ENCODE measurements at regions not wholly inside any gene's neighbourhood (a gene's known extent, or its start where the extent isn't known, plus 50 kb on each side); places are given as distances from the start of the nearest gene placed in this dataset.
"Not testable (repeated sequence)": the region's sequence is repeated elsewhere in the genome, so short reads cannot be mapped to it uniquely, and the experiment has no call there.

GRCh38 chr3:72270072-72270681, 485.2 kb upstream of the PROK2 start:
- no peak for FAIRE-seq

GRCh38 chr3:72269475-72269874, 484.5 kb upstream of the PROK2 start:
- no peak for FAIRE-seq

DNA sequence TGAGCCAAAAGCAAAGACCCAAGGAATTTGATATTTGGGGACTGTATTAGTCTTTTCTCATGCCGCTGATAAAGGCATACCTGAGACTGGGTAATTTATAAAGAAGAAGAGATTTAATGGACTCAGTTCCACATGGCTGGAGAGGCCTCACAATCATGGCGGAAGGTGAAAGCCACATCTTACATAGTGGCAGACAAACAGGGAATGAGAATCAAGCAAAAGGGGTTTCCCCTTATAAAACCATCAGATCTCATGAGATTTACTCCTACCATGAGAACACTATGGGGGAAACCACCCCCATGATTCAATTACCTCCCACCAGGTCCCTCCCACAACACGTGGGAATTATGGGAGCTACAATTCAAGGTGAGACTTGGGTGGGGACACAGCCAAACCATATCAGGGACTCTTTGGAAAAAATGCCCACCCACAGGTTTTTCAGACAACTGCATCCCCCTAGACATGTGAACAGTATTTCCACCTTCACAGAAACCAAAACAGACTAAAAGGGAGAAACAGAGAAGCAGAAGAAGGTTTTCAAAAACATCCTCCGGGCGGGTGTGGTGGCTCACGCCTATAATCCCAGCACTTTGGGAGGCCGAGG, 482.1 kb upstream of the PROK2 start:
- FAIRE-seq, result not testable (repeated sequence)

DNA sequence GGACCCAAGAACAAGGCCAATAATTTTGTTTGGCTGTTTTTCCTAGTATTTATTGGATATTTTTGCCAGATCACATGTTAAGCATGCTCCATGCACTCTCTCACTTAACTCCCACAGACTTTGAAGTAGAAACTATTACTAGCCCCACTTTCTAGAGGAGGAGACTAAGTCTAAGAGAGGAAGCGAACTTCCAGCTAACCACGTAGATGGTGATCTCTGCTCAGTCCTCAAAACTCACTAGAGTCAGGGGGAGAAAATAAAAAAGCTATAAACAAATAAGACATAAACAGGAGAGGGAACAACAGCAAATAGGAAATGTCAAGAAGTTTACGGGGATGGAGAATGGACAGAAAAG, 481.0 kb upstream of the PROK2 start:
- no peak for FAIRE-seq

DNA sequence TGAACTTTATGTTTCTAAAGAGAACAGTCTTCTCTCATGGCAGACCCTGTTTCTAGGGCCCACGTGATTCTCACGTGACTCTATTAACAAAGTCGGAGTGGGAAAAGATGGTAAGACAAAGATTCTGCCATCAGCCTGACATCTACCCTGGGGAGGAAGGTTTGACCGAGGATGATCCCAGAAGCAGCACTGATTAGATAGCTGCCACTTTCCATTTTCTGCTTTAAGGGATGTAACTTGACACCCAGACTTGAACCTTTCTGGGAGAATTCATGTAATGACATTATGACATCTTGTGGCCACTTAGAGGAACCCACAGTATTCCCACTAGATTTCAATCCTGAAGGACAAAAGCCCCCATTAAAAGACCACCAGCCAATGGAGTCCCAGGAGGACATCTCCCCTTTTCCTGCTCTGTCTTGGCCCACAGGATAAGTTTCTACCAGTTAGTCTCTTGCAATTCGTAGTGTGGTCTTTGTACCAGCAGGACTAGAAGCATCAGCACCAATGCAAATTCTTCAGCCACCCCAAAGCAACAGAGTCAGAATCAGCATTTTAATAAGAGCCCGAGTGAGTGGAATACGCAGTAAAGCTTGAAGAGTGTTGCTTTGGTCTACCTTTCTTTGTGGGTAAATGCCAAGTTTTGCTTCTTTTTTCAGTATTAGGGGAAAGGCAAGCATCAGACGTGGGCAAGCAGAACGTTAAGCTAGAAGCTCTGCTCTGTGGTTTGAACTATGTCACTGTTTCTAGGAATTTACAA, 480.5 kb upstream of the PROK2 start:
- FAIRE-seq, result no peak

DNA sequence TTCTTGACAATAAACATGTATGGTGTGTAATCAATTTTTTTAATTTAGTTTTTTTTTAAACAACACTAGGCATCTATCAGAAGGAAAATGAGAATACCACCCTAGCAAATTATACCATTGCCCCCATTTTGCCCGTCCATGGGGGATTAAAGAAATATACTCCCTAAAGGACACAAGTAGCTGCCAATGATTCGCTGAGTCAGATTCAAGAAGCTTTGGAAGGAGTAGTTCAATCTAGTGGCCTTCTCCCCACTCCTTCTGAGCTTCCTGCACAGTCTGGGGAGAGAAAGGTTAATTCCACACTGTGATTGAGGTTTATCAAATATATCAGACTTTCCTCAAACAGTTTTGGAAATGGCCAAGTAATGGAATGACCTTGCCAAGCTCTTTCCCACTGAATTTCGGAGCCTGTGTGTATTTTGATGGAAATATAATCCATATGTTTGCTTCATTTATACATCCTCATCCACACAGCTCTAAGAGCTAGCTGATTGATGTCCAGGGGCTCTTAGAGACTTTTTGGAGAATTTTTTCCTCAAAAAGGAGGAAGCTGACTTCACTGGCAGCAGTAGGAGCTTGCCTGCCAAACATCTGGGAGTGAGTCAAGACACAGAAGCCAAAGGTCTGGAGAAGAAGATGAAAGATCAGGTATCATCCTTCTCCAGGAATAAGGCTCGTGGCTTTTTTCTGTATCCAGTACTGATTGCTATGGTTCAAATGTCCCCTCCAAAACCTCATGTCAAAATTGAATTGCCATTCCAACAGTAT, 478.5 kb upstream of the PROK2 start:
- FAIRE-seq, result no peak

- no peak for FAIRE-seq
Observed at GRCh38 chr3:72262736-72263135, 477.8 kb upstream of the PROK2 start.

DNA sequence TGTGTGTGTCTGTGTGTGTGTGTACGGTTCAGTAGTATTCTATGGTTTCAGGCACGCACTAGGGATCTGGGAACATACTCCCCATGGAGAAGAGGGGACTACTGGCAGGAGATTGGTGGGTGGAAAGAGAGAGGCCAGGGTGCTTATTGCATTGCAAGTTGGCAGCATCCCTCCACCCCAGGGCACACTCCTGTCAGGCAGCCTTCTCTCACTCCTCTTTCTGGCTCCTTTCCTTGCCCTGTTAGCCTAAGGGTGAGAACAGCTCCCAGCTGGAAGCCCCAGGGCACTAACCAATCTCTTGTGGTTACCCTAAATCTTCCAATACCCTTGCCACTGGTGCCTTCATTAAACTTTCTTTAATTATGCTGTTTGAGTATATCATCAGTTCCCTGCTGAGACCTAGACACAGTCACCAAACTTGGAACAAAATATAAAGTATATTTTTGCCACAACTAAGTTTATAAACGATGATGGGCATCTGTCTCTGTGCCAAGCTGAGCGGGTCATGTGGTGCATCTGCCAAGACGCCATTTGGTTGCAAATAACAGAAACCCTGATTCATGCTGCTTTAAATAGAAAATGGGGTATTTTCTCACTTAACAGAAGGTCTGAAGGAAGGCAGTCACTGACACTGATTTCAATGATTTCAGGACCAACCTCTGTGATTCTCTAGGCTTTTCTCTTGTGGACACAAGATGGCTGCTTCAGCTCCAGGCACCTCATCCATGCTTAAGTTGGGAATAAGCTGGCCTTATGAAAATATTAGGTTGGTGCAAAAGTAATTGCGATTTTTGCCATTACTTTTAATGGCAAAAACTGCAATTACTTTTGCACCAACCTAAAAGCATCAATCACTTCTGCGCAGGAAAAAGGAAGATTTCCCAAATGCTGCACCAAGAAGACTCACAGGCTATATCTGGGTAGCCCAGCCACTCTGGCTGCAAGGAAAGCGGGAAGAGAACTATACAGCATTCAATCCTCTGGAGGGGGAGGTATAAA, 476.9 kb upstream of the PROK2 start:
- FAIRE-seq, result no peak

DNA sequence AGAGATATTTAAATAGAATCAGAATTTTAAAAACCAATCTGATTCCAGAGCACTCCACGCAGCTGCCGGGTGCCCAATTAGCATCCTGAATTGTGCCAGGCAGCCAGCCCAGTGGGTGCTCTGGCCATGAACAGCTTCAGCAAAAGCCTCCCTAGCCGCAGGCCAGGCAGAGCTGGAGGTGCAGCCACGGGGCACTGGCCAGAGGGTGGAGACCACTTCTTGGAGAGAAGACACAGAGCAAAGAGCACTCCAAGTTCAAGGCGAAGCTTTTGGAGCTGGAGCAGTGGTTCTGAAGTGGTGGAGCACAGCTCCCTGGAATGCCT, 475.6 kb upstream of the PROK2 start:
- no peak for FAIRE-seq

- no peak for FAIRE-seq
Observed at GRCh38 chr3:72259755-72260587, 475.0 kb upstream of the PROK2 start.

DNA sequence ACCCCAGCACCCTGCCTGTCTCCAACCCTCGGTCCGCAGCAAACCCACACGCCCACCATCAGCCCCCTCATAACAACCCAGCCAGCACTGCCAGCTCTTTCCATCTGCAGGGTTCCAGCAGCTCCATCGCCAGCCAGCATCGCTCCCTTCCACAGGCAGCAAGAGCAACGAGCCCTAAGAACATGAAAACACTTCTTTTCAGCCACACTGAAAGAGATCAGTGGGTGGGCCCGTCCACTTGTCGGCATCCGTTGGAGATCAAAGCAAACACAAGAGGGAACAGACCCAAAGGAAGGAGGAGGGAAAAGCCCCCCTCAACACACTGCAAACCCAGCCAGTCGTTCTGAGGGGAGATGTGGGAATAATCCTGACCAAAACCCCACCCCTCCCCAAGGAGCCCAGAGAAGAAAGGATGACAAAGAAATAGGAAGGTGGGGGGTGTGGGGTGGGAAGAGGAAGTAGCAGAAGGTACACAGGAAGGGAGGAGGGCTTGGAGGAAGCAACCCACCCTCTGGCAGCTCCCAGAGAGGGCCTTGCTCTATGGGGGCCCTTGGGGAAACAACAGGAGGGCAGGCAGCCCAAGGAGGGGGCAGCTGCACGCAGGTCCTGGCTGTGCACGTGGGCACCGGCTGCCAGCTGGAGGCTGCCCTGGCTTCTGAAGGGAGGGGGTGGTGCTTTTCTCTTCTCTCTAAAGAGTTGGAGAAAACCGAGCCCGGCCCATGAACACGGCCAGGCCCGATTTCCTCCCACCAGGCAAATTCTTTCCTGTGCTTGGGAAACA, 473.6 kb upstream of the PROK2 start:
- no peak for FAIRE-seq

- FAIRE-seq, result no peak
Observed at GRCh38 chr3:72257738-72258137, 472.8 kb upstream of the PROK2 start.

DNA sequence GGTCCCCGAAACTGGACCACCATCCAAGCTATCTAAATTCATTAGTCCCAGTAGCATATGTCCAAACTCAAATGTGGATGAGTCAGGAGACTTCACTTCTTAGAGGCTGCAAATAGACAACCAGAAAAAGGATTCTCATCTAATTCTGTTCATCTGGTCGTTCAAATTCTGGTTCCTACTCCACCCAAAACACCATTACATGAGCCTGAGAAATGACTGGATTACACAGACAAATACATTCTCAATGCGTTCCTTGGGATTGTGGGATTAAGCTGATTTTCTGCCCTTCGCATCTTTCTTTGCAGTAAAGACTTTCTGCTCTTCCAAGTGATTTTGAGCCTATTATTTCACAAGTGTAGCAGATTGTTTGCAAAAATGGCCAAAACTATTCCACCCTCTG, 472.3 kb upstream of the PROK2 start:
- no peak for FAIRE-seq

DNA sequence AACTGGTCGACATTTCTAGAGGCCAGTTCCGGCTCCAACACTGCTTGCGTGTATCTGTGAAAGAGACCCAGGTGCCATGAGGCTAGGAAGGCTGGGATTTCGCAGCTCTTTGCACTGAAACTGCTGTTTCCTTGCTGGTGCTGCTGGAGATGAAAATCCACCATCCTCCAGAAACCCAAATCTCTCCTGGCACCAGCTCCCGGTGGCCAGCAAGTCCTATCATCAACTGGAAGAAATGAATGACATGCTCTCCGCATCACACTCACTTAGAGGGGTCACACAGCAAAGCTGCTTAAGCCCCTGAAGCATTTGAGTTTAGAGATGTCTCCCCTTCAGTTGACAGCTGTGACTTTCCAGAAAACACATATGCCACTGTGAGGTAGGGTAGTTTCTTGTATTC, 471.8 kb upstream of the PROK2 start:
- no peak for FAIRE-seq

- FAIRE-seq, result no peak
Observed at GRCh38 chr3:72255791-72256559, 471.0 kb upstream of the PROK2 start.

- no peak for FAIRE-seq
Observed at GRCh38 chr3:72255191-72255590, 470.2 kb upstream of the PROK2 start.

DNA sequence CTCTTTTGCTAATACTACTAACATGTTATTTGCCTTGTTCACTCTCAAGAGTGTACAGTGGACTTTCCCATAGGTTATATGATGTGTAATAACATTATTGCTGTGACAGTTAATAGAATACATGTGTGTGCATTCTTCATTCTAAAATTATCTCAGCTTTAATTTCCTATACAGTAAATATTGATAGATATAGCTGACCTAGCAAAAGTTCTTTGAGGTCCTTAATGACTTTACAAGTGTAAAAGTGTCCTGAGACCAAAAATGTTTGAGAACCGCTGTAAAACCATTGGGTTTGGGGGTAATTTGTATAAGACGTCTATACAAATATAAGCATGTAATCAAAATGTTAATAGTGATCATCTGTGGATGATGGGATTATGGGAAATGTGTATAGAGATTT, 469.5 kb upstream of the PROK2 start:
- no peak for FAIRE-seq

DNA sequence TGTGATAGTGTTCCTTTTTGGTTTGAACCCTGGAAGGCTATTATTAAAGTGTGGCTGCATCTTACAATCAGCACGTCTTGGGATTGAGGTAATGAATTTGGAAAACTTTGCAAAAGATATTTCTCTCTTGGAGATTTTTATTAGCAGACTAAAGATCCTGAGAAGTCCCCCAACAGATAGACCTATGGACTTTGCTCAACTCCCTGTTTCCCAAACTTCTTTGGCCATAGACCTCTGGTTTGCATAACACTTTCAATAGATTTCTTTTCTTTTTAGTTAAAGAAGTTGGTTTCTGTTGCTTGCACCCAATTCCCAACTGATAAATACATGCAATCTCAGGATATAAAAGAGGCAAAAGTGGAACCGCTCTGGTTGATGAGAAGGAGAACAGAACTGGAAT, 465.8 kb upstream of the PROK2 start:
- FAIRE-seq, result no peak

GRCh38 chr3:72248869-72249268, 463.9 kb upstream of the PROK2 start:
- no peak for FAIRE-seq

GRCh38 chr3:72248389-72248761, 463.4 kb upstream of the PROK2 start:
- FAIRE-seq, result no peak
